A549 (cell line): ENCODE measurements at regions not wholly inside any gene's neighbourhood (a gene's known extent, or its start where the extent isn't known, plus 50 kb on each side); places are given as distances from the start of the nearest gene placed in this dataset.

ENCODE experiments used
- ATAC-seq, 2 experiments: fragments of 200-7000 bp in 1 of 2; fragments of >200 bp in 1 of 2; cut with Nextera tagmentation in 1 of 2; cut with Tn5 transposase in 1 of 2; 3 replicates each; pipeline versions ENCODE4 v1.8.0 to v1.9.1; 2018 to 2020; ENCODE audit warnings: mild to moderate bottlenecking in 1 of 2, moderate library complexity in 1 of 2
- CTCF ChIA-PET: fragments of 300-600 bp; sonication (Branson Sonifier 250); formaldehyde crosslinking; extraction: SDS; loops from one replicate; lab custom pipeline; 2021; ENCODE audit warnings: antibody characterized with exemption, inconsistent platforms; lab: Yijun Ruan, JAX
- POLR2A ChIA-PET: fragments of 350-600 bp; formaldehyde crosslinking; extraction: SDS; loops from one replicate; lab custom pipeline; 2021; ENCODE audit warnings: antibody characterized with exemption, inconsistent platforms; lab: Yijun Ruan, JAX
- DNase-seq, 2 experiments: peaks; one replicate each; pipeline versions ENCODE4 v3.0.0 to v3.0.0-alpha.2; 2011 to 2016; ENCODE audit warnings: low read depth in 1 of 2, low spot score in 1 of 2
- FAIRE-seq: peaks from 2 replicates; lab custom pipeline; 2011; peaks lifted over from hg19 to GRCh38; lab: Jason Lieb, UNC
- H3K27ac ChIP-seq, 2 experiments: fragments of >200 bp; sonication (Bioruptor Twin); formaldehyde crosslinking; 3 replicates each; pipeline ENCODE4 v1.5.1; 2016 to 2017
- H3K4me1 ChIP-seq: fragments of >200 bp; sonication (Bioruptor Twin); formaldehyde crosslinking; 3 replicates; pipeline ENCODE4 v1.6.1; 2016
- H3K4me2 ChIP-seq: fragments of >200 bp; sonication (Bioruptor Twin); formaldehyde crosslinking; 3 replicates; pipeline ENCODE4 v1.6.1; 2016
- H3K4me3 ChIP-seq: fragments of >200 bp; sonication (Bioruptor Twin); formaldehyde crosslinking; 3 replicates; pipeline ENCODE4 v1.5.1; 2016
- H3K9me3 ChIP-seq: fragments of >200 bp; sonication (Bioruptor Twin); formaldehyde crosslinking; 3 replicates; pipeline ENCODE4 v1.6.1; 2016
- BCL3 ChIP-seq: fragments of >200 bp; sonication (Bioruptor Twin); formaldehyde crosslinking; IDR thresholded peaks from 3 replicates; pipeline ENCODE4 v1.6.1; 2016
- CBX2 ChIP-seq: fragments of 200-600 bp; sonication (generic); IDR thresholded peaks from 2 replicates; pipeline ENCODE4 v1.6.1; 2016; ENCODE audit warnings: low read depth, mild to moderate bottlenecking, borderline replicate concordance
- CBX8 ChIP-seq: fragments of 200-600 bp; sonication (generic); IDR thresholded peaks from 2 replicates; pipeline ENCODE4 v1.6.1; 2016
- E2F6 ChIP-seq: IDR thresholded peaks from 2 replicates; pipeline ENCODE4 v1.6.1; 2012; ENCODE audit warnings: low read depth, borderline replicate concordance
- EHF ChIP-seq: fragments of 250-450 bp; sonication (Bioruptor Pico); IDR thresholded peaks from 2 replicates; pipeline ENCODE4 v1.5.0; 2020; ENCODE audit warnings: mild to moderate bottlenecking
- ELK1 ChIP-seq: fragments of 150-350 bp; IDR thresholded peaks from 2 replicates; pipeline ENCODE4 v1.6.1; 2014; ENCODE audit warnings: low read depth, mild to moderate bottlenecking, low read length
- EP300 ChIP-seq, 2 experiments: fragments of >200 bp; sonication (Bioruptor Twin); formaldehyde crosslinking; IDR thresholded peaks; 2 replicates in 1 of 2; 3 replicates in 1 of 2; pipeline ENCODE4 v1.6.1; 2016 to 2017
- FOSL2 ChIP-seq, 2 experiments: fragments of 450-650 bp in 1 of 2; fragments of >200 bp in 1 of 2; sonication (Bioruptor Twin) in 1 of 2; formaldehyde crosslinking; IDR thresholded peaks; 2 replicates each; pipeline versions ENCODE4 v1.5.0 to v1.6.1; 2016 to 2020; ENCODE audit warnings: mild to moderate bottlenecking in 1 of 2, moderate library complexity in 1 of 2
- FOXS1 ChIP-seq: fragments of 250-450 bp; sonication (Bioruptor Pico); IDR thresholded peaks from 2 replicates; pipeline ENCODE4 v1.5.0; 2020; ENCODE audit warnings: mild to moderate bottlenecking, moderate library complexity
- HDAC2 ChIP-seq: fragments of 200-600 bp; sonication (generic); IDR thresholded peaks from 2 replicates; pipeline ENCODE4 v1.6.1; 2016
- HEYL ChIP-seq: fragments of 250-450 bp; sonication (Bioruptor Pico); IDR thresholded peaks from 2 replicates; pipeline ENCODE4 v1.8.0; 2021; ENCODE audit warnings: mild to moderate bottlenecking, moderate library complexity
- HOXA7 ChIP-seq: fragments of 250-450 bp; sonication (Bioruptor Pico); IDR thresholded peaks from 2 replicates; pipeline ENCODE4 v1.5.0; 2020; ENCODE audit warnings: mild to moderate bottlenecking, moderate library complexity
- HOXB5 ChIP-seq: fragments of 250-450 bp; sonication (Bioruptor Pico); IDR thresholded peaks from 2 replicates; pipeline ENCODE4 v1.5.0; 2020; ENCODE audit warnings: mild to moderate bottlenecking, moderate library complexity
- MAZ ChIP-seq: fragments of 150-350 bp; IDR thresholded peaks from 2 replicates; pipeline ENCODE4 v1.6.1; 2014; ENCODE audit warnings: antibody characterized with exemption, low read depth, low read length, borderline replicate concordance
- MYC ChIP-seq: IDR thresholded peaks from 2 replicates; pipeline ENCODE4 v1.6.1; 2012; ENCODE audit warnings: mild to moderate bottlenecking, inconsistent platforms, low read length, improper control_type of control experiment, borderline replicate concordance
- NFE2L2 ChIP-seq: fragments of 150-350 bp; conservative IDR thresholded peaks from 2 replicates; pipeline ENCODE4 v1.6.1; 2014; ENCODE audit warnings: low read length
- NPAS2 ChIP-seq: fragments of 250-450 bp; sonication (Bioruptor Pico); IDR thresholded peaks from 2 replicates; pipeline ENCODE4 v1.8.0; 2022; ENCODE audit warnings: mild to moderate bottlenecking, moderate library complexity, borderline replicate concordance
- PBX3 ChIP-seq: IDR thresholded peaks from 2 replicates; pipeline ENCODE4 v1.6.1; 2012
- PHF8 ChIP-seq: fragments of 200-600 bp; sonication (generic); IDR thresholded peaks from 2 replicates; pipeline ENCODE4 v1.6.1; 2016; ENCODE audit warnings: low read depth, mild to moderate bottlenecking, antibody characterized with exemption, moderate library complexity, borderline replicate concordance
- POLR2A ChIP-seq: IDR thresholded peaks from 2 replicates; pipeline ENCODE4 v1.6.1; 2012; ENCODE audit warnings: mild to moderate bottlenecking, low read length
- RCOR1 ChIP-seq: fragments of 150-350 bp; IDR thresholded peaks from 2 replicates; pipeline ENCODE4 v1.6.1; 2014; ENCODE audit warnings: antibody characterized with exemption, low read length, low read depth
- WGBS: methylation state at CpG from one replicate; pipeline ENCODE4 v1.1.6; 2017; ENCODE audit errors: missing lambda C conversion rate; 5-methylcytosine and 5-hydroxymethylcytosine counted together

GRCh38 chr6:95487817-95488216 is 89.5 kb upstream of the MANEA start:
- Histone ChIP-seq H3K9me3 (no peaks in the 10 kb centered on the region), H3K4me3 (no peak overlapping the region)
- CTCF ChIA-PET = no interaction called here
- TF ChIP-seq HOXA7 (CRISPR knock-in tag) (no peak), PHF8 (no peak), E2F6 (no peak), MYC (no peak), HEYL (CRISPR knock-in tag) (no peak), CBX2 (no peak), MAZ (no peak), NFE2L2 (no peak)
- TF ChIP-seq, all 56 proteins: peak for 0
- ATAC-seq (no peak), FAIRE-seq (no peak), DNase-seq (no peak)
- H3K4me2 ChIP-seq = no peak overlapping the region
- POLR2A ChIA-PET = no interaction called here
- no peaks in the 10 kb centered on the region for H3K4me1 ChIP-seq
- no peak overlapping the region for H3K27ac ChIP-seq

GRCh38 chr6:95489185-95489863 is 88.0 kb upstream of the MANEA start:
- H3K27ac ChIP-seq = no peak overlapping the region
- 4% methylated on average over 3 of the region's 3 CpGs for WGBS
- DNase-seq = no peak
- FAIRE-seq = no peak
- no peaks in the 10 kb centered on the region for H3K9me3 ChIP-seq
- no peaks in the 10 kb centered on the region for H3K4me1 ChIP-seq
- ChIA-PET CTCF (no interaction called here), POLR2A (no interaction called here)
- H3K4me2 ChIP-seq = no peak overlapping the region
- no peak overlapping the region for H3K4me3 ChIP-seq
- no peak for ATAC-seq
- no peak for TF ChIP-seq HOXA7 (CRISPR knock-in tag)
- TF ChIP-seq EP300 (IDR thresholded peaks at IDR 0.05) = no peak
- no peak for TF ChIP-seq BCL3
- TF ChIP-seq PBX3 = no peak
- no peak for TF ChIP-seq FOXS1 (CRISPR knock-in tag)
- no peak for TF ChIP-seq RCOR1
- TF ChIP-seq FOSL2 (IDR thresholded peaks at IDR 0.05) = no peak
- no peak for TF ChIP-seq FOSL2 (CRISPR knock-in tag; IDR thresholded peaks at IDR 0.05)
- no peak for TF ChIP-seq HDAC2
- TF ChIP-seq POLR2A = no peak
- TF ChIP-seq EHF (CRISPR knock-in tag) = no peak
- TF ChIP-seq ELK1 = no peak
- no peak for TF ChIP-seq NPAS2 (CRISPR knock-in tag)
- TF ChIP-seq CBX8 = no peak
- no peak for TF ChIP-seq HOXB5 (CRISPR knock-in tag)
